HG03135 (cell line): ENCODE measurements at regions not wholly inside any gene's neighbourhood (a gene's known extent, or its start where the extent isn't known, plus 50 kb on each side); places are given as distances from the start of the nearest gene placed in this dataset.

Experiments used
- ATAC-seq: cut with Tn5 transposase; IDR thresholded peaks from one replicate; pipeline ENCODE4 v1.9.1; 2021; ENCODE audit warnings: mild to moderate bottlenecking, moderate library complexity; ENCODE audit not compliant: unreplicated experiment

DNA sequence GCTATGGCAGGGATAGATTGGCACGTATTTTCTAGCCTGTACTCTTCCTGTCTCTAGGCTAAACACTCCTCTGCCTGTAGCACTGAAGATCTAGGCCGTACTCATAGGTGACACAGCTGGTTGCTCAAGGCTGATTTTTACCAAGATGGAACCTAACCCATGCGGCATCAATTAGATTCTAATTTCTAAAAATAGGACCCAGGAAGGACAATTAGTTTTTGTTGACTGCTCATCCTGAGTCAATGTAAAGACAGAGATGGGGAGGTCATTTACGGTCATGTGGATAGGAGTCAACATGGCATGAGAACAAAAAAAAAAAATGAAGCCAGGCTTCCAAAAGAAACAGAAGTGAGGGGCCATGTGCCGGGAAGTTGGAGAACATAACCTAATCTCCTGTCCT is 360.7 kb upstream of the ETAA1 start:
- ATAC-seq = no peak

DNA sequence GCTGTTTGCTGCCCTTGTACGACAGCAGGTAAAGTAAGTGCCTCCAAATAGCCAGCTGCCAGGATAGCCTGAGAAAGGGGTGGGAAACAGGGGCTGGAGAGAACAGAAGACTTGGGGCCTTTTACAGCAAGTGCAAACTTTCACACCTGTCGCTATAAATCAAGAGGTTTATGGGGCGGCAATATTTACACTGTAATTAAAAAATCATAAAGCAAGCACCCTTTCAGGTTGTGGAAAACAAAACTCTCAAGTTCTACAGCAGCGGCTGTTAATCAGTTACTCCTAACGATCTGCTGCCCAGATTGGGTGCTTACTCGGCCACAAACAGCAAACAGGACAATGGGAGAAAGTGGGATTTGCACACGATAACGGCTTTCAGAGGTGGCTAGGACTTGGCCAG is 359.5 kb upstream of the ETAA1 start:
- ATAC-seq = no peak

DNA sequence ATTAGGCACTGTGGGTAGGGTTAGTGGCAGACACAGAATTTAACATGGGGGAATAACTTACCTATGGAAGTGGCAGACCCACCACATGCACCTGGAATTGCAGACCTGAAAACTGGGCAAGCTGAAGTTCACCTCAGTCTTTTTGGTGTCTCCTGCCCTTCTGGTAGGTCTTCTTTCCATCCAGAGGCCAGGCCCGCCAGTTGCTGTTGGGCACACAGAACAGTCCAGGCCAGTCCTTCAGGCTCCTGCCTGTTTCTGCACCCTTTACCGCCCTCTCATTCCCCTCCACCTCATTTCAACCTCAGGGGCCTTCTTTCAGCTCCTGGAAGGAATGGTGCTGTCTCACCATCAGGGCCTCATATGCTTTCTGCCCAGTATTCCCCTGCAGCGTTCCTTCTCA is 358.9 kb upstream of the ETAA1 start:
- no peak for ATAC-seq

DNA sequence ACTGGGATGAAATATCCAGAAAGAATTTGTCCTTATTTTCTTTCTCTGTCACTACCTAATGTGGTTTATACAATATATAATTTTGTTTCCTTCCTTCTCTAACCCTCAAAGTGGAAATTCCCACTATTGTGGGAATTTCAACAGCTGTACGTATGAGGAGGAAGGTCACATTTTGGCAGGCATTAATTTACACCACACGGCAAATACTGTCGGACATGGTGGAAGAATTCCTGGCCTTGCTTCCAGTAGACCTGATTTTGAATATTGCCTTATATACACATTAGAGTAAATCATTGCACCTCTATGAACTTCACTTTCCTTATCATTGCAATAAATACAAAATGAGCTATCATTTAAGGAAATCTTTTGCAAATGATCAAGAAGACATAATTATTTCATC is 358.1 kb upstream of the ETAA1 start:
- ATAC-seq = no peak

DNA sequence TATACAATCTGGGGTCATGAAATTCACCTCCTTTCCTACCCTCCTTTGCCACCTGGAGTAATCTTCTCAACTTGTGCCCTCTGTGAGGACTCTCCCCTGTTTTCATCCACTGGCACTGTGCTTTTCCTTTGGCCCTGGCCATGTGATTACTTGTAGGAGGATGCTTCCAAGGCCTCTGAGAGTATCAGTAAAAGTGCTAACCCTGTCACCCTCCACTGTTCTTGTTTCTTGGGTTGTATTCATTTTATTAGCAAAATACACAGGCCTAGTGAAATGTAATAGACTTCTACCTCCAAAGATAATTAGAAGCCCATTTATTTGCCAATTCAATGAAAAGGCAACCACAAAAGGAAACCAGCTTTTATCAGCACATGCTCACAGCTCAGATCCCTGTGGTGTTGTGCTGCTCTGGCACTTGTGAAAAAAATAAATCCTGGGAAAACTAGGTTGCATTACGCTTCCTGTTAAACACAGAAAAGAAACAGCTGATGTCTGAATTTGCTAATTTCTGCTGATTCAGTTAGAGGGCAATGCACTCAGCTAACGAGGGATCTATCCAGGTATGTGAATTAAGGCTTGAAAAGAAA is 357.5 kb upstream of the ETAA1 start:
- no peak for ATAC-seq

DNA sequence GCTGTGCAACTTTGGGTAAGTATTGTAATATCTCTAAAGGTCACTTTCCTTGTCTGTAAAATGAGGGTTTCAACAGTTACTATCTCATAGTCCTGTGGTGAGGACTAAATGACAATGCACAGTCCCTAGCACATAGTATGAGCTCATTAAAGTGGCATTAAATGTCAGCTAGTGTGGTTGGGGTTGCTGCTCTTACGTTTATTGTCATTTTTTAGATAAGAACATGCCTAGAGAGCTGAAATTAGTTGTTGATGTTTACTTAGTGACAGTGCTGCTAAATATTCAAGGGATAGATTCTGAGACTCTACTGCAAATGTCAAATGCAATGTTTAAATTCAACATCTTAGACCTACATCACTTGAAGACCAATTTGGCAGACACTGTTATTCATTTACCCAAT is 356.1 kb upstream of the ETAA1 start:
- no peak for ATAC-seq

DNA sequence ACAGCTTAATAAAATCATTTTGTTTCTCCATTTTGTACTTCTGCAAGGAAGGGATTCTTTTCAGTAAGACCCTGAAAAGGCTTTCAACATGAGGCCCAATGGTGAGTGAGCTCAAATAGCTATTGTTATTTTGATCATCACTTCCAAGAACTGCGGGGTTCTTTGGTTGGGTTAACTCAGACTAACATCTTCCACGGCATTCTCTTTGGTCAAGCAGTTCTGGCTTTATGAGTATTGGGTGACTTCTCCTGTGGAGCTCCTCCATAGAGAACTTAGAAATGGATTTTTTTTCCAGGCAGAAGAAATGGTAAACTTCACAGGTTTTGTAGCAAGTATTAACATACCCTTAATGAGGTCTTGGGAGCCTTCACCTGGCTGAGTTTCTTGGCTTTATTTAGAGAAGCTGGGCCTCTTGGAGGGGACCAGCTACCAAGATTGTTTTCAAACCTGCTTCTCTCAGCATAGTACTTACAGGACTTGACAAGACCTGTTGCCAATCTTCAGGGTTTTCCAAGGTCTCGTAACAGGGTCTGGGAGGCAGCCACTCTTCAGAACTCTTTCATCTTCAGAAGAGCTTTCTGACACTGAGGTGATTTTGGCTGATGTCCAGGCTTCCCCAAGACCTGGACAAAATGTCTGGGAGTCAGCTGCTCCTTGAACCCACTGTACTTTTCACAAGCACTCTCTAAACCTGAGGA is 353.2 kb upstream of the ETAA1 start:
- ATAC-seq = no peak

DNA sequence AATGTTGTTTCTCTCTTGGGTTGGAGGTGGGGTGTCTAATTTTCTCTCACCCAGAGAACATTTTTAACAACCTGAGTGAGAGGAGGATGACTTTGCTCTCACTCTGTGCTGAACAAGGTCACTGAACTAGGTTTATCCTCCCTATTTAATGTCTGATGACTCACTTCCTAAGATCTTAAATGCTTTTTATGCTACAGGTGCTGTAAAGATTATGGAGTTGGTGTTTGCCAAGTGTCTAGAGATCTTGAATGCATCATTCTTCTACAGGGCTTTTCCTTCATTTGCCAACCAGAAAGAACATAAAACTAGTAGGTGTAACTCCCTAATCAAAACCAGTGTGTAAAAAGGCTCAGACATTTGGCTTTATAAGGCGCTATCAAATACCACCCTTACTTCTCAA is 350.5 kb upstream of the ETAA1 start:
- no peak for ATAC-seq

DNA sequence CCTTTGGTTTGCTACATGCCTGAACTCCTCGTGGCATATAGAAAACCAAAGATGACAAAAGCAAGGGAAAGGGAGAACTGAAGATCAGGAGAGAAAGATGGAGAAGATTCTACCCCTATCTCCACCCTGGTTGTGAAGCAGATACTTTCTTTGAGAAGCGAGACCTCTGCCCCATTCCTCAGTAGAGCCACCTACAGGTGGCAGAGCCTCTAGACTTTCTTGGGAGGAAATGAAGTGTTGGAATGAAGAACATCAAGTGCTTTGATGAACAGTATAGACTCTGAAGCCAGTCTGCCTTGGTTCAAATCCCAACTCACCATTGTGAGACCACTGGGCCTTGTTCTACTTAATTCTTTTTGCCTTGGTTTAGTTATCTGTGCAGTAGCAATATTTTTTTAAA is 348.8 kb upstream of the ETAA1 start:
- ATAC-seq = no peak

DNA sequence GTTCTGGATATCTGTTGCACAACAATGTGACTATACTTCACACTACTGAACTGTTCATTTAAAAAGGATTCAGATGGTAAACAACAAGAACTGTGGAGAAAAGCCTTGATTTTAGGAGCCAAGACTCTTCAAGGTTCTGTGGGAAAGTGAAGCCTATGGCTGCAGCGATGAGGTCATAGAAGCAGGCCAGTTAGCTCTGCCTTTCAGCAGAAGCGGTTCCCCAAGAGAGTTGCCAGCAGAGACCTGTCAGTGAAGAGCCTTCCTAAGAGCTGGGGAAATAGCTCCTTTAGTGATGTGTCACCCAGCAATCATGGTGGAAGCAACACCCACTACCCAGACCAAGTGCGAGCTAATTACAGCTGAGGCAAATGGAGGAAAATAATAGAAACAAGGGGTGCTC is 346.5 kb upstream of the ETAA1 start:
- no peak for ATAC-seq

DNA sequence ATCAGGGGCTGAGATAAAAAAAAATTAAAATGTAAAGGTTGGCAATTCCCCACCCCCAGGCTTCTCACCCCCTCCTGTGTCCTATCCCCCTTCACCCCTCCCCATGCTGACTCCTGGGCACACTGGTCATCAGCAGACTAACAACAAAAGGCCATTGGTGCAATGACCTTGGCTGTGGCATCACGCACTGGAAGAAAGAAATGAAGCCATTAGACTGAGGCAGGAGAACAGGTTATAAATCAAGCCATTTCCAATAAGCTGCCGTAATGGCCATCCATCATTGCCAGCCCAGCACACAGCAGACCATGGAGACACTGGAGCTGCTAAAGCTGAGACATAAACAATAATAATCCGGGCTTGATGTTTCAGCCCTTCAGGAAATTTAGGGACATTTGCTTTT is 342.4 kb upstream of the ETAA1 start:
- no peak for ATAC-seq

DNA sequence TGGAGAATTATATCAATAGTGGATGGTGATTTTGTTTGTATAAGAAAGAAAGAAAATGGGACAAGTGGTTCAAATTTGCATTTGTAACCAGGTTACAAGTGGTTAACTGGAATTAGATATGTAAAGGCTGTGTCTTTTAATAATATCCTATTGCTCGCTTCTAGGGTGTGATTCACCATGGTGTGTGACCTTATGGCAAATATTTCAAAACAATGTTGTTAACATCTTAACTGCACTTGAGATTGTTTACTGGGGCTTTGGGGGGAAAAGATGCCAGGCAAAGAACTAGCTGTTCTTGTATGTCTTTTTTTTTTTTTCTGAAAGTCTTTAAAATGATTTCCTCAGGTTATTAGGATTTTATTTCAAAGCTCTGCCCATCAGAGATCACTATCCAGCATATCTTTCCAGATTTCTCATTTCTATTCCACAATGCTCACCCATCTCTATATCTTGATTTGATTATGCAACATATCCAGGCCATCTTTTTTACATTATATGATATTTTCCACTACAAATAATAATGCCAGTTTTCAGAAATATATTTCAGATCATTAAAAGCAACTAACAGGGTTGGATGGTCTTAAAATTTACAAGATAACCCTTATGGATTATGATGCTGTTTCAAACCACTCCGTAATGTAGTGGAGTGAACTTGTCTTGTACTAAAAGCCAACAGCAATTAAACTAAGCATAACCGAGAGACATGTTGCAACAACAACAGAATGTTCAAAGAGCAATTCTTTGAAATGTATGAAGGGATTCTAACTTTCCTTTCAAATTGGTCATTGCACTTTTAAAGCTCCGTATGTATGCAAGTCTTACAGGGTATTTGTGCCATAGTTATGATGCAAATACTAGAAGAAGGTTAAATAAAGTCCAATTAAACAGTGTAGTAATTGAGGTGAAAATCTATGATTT is 341.5 kb upstream of the ETAA1 start:
- no peak for ATAC-seq

DNA sequence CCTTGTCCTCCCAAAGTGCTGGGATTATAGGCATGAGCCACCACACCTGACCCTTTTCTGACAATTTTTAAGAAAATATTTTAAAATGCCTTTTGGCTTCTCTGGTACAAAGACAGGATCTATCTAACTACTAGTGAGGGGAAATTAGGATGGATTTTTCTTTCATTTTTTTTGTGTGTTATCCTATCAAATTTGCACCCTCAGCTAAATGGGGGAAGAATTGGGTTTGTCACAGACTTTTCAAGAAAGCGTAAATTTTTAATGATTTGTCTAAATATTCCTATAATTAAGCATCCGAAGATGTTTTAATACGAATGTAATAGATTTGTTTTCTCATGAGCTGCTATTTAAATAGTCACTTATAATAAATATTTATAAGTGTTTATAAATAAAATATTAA is 340.0 kb upstream of the ETAA1 start:
- no peak for ATAC-seq

DNA sequence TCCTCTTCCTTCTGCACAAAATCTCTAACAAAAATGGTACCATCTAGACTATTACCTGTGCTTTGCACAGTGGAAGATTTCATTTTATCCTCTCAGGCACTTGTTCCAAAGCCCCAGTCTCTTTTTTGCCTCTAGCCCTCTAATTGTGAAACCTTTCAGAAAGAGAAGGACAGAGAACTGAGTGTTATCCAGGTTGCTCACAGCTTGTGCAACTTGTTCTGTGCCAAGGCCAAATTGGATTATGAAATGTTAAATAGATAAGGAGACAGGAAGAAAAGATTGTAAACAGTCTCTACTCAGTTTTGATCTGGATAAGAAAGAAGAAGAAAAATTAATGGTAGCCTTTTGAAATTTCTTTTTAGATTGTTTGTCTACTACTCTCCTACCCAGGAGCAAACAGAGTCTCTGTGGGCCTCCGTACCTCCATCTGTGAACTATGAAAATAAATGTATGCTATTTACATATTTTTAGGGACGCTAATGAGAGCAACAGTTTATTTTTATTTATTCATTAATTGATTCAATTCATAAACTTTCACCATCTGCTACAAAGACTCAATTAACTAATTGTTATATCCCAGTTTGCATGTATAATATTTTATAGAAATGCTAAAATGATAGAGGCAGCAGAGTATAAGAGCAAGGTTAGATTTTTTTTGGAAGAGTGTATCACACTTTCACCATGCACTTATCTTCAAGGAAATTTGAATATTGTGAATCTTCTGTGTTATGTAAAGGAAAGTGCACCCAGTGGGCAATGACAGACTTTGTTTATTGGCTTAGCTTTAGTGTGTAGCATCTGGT is 339.0 kb upstream of the ETAA1 start:
- ATAC-seq = no peak

DNA sequence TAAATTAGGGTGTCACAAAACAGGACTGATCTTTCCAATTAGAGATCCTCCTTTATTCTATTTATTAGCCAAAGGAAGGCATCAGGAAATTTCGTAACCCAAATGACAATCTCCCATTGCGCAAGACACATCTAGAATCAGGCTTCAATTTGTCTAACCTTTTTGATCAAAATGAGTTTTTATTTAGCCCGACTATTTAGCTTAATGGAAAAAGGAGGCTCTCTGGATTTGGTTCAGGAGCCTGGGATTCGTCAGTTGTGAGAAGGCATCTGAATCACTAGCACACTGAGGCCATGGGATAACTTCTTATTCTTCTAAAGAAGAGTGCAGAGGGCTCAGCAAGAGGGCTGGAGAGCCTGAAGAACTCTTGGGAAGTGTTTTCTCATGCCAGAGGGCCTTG is 332.1 kb upstream of the ETAA1 start:
- ATAC-seq = no peak

DNA sequence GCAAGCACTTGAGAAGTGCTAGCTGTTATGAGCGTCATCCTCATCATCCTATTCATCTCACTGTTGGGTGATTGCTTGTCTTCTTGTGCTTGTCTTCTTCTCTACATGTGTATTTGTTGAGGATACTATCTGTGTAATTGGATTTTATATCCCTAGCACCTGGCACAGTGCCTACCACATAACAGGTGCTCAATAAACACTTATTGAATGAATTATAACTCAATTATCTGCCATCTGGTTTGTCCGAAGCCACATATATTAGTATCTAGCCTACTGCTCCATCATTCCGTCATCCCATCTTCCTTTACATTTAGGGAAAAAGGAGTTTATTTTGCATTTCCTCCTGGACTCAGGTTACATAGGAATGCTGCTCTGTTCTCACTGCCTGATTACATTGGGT is 330.4 kb upstream of the ETAA1 start:
- ATAC-seq = no peak

DNA sequence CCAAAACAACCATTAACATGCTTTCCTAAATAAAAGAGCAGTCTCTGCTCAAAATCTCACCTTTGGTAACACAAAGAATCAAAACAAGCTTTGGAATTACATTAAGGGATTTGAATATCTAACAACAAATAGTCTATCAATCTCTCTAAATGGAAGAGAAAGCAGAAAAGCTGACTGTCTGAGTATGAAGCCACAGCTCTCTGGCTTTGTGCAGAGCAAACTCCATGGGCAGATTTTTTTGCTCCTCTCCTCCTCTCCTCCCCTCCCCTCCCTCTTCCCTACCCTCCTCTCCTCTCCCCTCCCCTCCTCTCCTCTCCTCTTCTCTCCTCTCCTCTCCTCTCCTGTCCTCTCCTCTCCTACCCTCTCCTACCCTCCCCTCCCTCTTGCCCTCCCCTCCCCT is 329.5 kb upstream of the ETAA1 start:
- no peak for ATAC-seq

DNA sequence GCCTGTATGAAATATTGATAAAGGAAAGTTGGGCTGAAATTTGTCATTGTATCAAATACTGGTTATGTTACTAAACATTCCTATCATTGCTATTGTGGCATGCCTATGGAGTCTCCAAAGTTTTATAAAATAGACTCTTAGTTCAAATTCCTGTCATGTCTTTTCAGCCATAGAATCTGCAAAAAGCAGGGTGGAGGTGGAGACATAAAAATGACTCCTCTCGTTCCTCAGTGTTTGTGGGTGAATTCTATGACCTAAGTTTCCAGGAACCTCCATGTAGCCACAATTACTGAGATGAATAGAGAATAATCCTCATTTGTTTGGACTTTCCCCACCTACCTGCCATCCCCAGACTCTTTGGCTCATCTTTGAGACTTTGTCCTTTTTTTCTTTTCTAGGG is 326.3 kb upstream of the ETAA1 start:
- no peak for ATAC-seq

DNA sequence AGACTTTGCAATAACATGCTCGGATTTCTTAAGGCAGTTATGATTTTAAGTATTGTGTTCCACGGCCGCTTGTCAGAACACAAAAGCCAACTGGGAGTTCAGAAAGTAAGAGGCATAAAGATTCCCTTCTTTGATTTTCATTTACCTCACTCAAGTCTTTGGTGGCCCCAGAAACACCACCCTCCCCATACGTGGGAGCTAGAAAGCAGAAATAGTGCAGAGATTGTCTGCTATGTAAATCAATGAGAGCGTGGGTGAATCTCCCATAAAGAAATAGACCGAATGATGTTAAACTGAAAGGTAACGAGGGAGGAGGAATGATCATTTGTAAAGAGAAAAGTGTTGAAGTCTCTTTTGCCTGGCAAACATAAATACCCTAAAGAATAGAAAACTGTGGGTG is 322.1 kb upstream of the ETAA1 start:
- ATAC-seq = no peak

DNA sequence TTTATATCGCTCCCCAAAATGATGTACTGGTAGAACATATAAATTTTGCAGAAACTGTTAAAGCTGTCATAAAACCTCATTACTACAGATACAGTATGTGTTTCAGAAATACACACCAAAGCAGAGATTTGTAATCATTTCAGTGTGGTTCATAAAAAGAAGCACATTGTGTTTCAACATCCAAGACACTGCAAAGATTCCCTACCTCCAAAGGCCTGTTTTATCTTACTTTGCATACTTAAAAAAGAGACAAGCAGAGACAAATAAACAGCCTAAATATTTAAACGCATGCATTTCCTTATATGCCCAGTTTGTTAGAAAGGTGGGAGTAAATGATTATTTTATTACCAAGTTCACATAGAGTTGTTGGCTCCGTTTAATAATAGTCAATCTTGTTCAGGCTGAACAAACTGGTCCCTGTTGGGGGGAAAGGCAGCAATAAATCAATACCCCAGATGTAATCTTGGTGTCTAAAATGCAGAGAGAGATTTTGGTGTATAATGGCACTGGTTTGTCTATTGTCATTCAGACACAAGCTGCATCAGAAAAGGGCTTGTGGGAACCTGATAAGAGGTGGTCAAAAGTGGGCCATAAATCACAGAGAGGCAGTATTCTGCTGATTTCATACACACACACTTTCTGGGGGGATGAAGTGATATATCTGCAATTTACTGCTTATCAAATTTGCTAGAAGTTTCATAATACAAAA is 321.4 kb upstream of the ETAA1 start:
- no peak for ATAC-seq

DNA sequence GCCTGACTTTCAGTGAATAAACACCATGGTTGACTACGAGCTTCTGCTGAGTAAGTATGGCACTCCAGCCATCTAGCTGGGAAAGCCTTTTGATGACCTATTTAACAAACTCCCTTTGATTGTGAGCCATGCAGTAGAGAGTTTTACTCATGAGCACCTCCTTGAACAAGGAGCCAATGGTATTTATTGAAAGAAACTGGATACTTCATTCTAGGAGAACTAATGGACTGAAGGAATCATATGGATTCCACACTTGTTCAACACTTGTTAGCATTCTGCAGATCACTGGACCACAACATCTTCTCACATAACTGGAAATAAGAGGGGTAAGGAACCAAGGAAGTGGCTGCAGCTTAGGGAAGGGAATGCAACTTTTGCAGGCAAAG is 320.9 kb upstream of the ETAA1 start:
- no peak for ATAC-seq
